ENCODE measurements at regions not wholly inside any gene's neighbourhood (a gene's known extent, or its start where the extent isn't known, plus 50 kb on each side); places are given as distances from the start of the nearest gene placed in this dataset.

DNA sequence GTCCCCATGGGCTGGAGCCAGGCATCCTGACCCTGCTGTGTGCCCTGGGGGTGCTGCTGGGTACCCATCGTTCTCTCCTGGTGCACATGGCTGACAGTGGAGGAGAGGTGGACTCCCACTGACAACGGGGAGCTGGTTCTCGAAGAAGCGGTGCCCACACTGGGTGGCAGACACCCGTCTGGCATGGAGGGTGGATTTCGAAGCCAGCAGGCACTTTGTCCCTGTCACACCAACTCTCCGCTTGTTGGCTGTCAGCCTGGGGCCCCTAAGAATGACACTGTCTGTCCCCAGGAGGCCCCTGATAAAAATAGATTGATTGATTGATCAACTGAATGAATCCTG lies 55.4 kb downstream of the RTP5 start:
- TF ChIP-seq EZH2 (IDR thresholded peaks at IDR 0.05; ENCODE audit: low read length, missing control alignments), result no peak
- TF ChIP-seq, protein P1, sequence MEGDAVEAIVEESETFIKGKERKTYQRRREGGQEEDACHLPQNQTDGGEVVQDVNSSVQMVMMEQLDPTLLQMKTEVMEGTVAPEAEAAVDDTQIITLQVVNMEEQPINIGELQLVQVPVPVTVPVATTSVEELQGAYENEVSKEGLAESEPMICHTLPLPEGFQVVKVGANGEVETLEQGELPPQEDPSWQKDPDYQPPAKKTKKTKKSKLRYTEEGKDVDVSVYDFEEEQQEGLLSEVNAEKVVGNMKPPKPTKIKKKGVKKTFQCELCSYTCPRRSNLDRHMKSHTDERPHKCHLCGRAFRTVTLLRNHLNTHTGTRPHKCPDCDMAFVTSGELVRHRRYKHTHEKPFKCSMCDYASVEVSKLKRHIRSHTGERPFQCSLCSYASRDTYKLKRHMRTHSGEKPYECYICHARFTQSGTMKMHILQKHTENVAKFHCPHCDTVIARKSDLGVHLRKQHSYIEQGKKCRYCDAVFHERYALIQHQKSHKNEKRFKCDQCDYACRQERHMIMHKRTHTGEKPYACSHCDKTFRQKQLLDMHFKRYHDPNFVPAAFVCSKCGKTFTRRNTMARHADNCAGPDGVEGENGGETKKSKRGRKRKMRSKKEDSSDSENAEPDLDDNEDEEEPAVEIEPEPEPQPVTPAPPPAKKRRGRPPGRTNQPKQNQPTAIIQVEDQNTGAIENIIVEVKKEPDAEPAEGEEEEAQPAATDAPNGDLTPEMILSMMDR (conservative IDR thresholded peaks at IDR 0.05 in 1 of 2, IDR thresholded peaks at IDR 0.05 in 1 of 2; ENCODE audit: low read depth in 1 of 2, low read length in 2 of 2), result no peak

Data from fibroblast of lung (primary cell).